Body of pancreas (tissue), 4 donors: ENCODE measurements at regions not wholly inside any gene's neighbourhood (a gene's known extent, or its start where the extent isn't known, plus 50 kb on each side); places are given as distances from the start of the nearest gene placed in this dataset.

Source experiments
- CTCF ChIP-seq, 7 experiments: fragments of 450-650 bp in 4 of 7; fragments of 200-600 bp in 3 of 7; sonication (generic) in 3 of 7; IDR thresholded peaks; one replicate each; pipeline ENCODE4 v1.5.1; 2016 to 2019; ENCODE audit warnings: antibody characterized with exemption in 7 of 7
- POLR2A ChIP-seq, 3 donors: fragments of 450-650 bp; IDR thresholded peaks; one replicate each; pipeline ENCODE4 v1.6.1; 2016; ENCODE audit warnings: antibody characterized with exemption in 3 of 3, mild to moderate bottlenecking in 2 of 3

- TF ChIP-seq CTCF (IDR thresholded peaks at IDR 0.05) (no peak), POLR2A (IDR thresholded peaks at IDR 0.05) (no peak)
Measured at GRCh38 chr1:219405531-219406331, 207.2 kb downstream of the ZC3H11B start.
